ENCODE measurements at regions not wholly inside any gene's neighbourhood (a gene's known extent, or its start where the extent isn't known, plus 50 kb on each side); places are given as distances from the start of the nearest gene placed in this dataset.

GRCh38 chr1:229075716-229076115, 195.2 kb upstream of the RAB4A start:
- Histone ChIP-seq H3K9me3 (ENCODE audit: control insufficient read depth, low read length) (no peaks in the 10 kb centered on the region), H3K27me3 (ENCODE audit: control insufficient read depth, insufficient read depth) (no peaks in the 10 kb centered on the region), H3K4me1 (ENCODE audit: control insufficient read depth, insufficient read depth, low read length) (peaks cover 4% of the 10 kb centered on the region), H3K27ac (ENCODE audit: low read length) (no peak overlapping the region), H3K4me3 (ENCODE audit: low read length) (no peak overlapping the region)
- no peak for ATAC-seq
- DNase-seq = no peak
- 79% methylated on average over 4 of the region's 4 CpGs for WGBS
- intact Hi-C loops (cut with DNase I) = no loop called here

DNA sequence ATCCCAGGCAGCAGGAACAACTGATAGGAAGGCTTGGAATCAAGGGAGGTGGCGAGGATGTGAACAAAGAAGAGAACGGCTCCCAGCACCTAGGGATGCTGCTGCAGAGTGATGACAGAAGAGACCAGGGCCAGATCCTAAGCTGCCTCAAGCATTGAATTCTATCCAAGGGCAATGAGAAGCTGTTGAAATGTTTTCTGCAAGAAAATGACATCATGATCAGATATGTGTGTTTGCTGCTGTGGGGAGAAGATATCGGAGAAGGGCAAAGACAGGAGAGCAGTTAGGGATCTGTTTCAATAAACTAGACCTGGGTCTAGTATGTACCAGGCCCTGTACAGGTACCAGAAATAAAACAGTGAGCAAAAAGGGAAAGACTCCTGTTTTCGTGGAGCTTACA, 194.7 kb upstream of the RAB4A start:
- 77% methylated on average over 4 of the region's 4 CpGs for WGBS

DNA sequence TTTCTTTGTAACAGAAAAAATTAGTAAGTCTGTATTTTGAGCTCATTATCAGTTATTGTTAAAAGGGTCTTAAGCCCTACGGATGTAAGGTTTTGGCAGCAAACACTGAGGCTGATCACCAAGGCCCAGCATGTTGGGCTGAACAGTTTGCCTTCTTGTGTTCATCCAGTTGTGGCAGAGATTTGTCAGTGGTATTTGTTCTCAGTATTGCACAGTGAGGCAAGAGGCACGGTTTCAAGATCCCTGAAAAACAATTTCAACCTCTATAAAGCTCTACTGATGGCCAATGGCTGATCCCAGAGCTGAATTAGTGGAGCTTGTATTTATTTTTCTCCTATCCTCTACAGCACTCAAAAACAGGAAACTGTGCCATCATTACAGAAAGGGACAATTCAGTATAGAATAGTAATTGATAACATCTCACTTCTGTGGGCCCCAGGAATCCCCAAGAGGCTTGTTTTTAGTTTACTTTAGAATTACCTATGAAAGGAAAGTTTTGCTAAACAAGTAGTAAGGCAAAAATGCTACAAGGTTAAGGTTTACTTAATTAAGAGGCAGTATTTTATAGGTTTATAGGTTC, 191.8 kb upstream of the RAB4A start:
- ATAC-seq = no peak
- no peaks in the 10 kb centered on the region for H3K4me1 ChIP-seq (ENCODE audit: control insufficient read depth, insufficient read depth, low read length)
- H3K27ac ChIP-seq (ENCODE audit: low read length) = no peak overlapping the region
- H3K9me3 ChIP-seq (ENCODE audit: control insufficient read depth, low read length) = peaks cover 8% of the 10 kb centered on the region
- DNase-seq = no peak
- 60% methylated on average over 2 of the region's 2 CpGs for WGBS
- H3K27me3 ChIP-seq (ENCODE audit: control insufficient read depth, insufficient read depth) = no peaks in the 10 kb centered on the region
- H3K4me3 ChIP-seq (ENCODE audit: low read length) = no peak overlapping the region
- intact Hi-C loops (cut with DNase I) = no loop called here

More for the DNA sequence above, 194.7 kb upstream of the RAB4A start:
- ATAC-seq (no peak), DNase-seq (no peak)
- intact Hi-C loops (cut with DNase I) = no loop called here
- Histone ChIP-seq H3K9me3 (ENCODE audit: control insufficient read depth, low read length) (no peaks in the 10 kb centered on the region), H3K27ac (ENCODE audit: low read length) (no peak overlapping the region), H3K27me3 (ENCODE audit: control insufficient read depth, insufficient read depth) (no peaks in the 10 kb centered on the region), H3K4me3 (ENCODE audit: low read length) (no peak overlapping the region), H3K4me1 (ENCODE audit: control insufficient read depth, insufficient read depth, low read length) (peaks cover 3% of the 10 kb centered on the region)

- H3K27ac ChIP-seq (ENCODE audit: low read length) = no peak overlapping the region
- no peaks in the 10 kb centered on the region for H3K4me1 ChIP-seq (ENCODE audit: control insufficient read depth, insufficient read depth, low read length)
- peaks cover 8% of the 10 kb centered on the region for H3K9me3 ChIP-seq (ENCODE audit: control insufficient read depth, low read length)
- no peak for ATAC-seq
- intact Hi-C loops (cut with DNase I) = no loop called here
- DNase-seq = no peak
- no peaks in the 10 kb centered on the region for H3K27me3 ChIP-seq (ENCODE audit: control insufficient read depth, insufficient read depth)
- 85% methylated on average over 2 of the region's 2 CpGs for WGBS
- no peak overlapping the region for H3K4me3 ChIP-seq (ENCODE audit: low read length)
Observed at GRCh38 chr1:229080361-229080760, 190.6 kb upstream of the RAB4A start.

DNA sequence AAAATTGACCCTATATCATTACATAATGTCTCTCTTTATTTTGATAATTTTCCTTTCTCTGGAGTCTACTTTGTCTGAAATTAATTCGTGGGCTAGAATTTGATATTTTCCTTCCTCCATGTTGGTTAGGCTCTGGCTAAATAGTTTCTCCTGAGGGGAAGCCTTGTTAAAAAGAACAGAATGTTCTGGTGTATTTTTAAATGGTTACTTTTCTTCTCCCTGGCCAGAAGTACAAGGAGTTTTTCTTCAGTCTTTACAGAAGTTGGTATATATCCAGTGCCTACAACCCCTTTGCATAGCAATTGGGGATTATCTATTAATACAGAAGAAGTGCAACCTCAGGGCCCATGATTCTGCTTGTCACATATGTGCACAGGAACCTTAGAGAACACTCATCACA, 185.6 kb upstream of the RAB4A start:
- whole genome bisulfite sequencing = 60% methylated on average over 1 of the region's 1 CpG
- DNase-seq (no peak), ATAC-seq (peak in 1 of 2 donors; percentile 34)
- Histone ChIP-seq H3K9me3 (ENCODE audit: control insufficient read depth, low read length) (peaks cover 8% of the 10 kb centered on the region), H3K27me3 (ENCODE audit: control insufficient read depth, insufficient read depth) (no peaks in the 10 kb centered on the region), H3K27ac (ENCODE audit: low read length) (no peak overlapping the region), H3K4me1 (ENCODE audit: control insufficient read depth, insufficient read depth, low read length) (no peaks in the 10 kb centered on the region), H3K4me3 (ENCODE audit: low read length) (no peak overlapping the region)
- intact Hi-C loops (cut with DNase I) = no loop called here

DNA sequence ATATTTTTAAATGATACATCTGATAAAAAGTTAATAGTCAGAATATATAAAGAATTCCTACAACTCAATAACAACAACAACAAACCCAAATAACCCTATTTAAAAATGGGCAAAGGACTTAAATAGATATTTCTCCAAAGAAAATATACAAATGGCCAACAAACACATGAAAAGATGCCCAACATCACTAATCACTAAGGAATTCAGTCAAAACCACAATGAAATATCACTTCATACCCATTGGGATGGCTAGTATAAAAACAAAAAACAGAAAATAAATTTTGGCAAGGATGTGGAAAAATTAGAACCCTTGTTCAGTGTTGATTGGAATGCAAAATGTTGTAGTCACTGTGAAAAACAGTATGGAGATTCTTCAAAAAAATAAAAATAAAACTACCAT, 184.8 kb upstream of the RAB4A start:
- no peaks in the 10 kb centered on the region for H3K4me1 ChIP-seq (ENCODE audit: control insufficient read depth, insufficient read depth, low read length)
- peaks cover 8% of the 10 kb centered on the region for H3K9me3 ChIP-seq (ENCODE audit: control insufficient read depth, low read length)
- DNase-seq (no peak), ATAC-seq (no peak)
- H3K27ac ChIP-seq (ENCODE audit: low read length) = no peak overlapping the region
- H3K27me3 ChIP-seq (ENCODE audit: control insufficient read depth, insufficient read depth) = no peaks in the 10 kb centered on the region
- no peak overlapping the region for H3K4me3 ChIP-seq (ENCODE audit: low read length)
- intact Hi-C loops (cut with DNase I) = no loop called here

- Histone ChIP-seq H3K27ac (ENCODE audit: low read length) (no peak overlapping the region), H3K4me3 (ENCODE audit: low read length) (no peak overlapping the region), H3K4me1 (ENCODE audit: control insufficient read depth, insufficient read depth, low read length) (no peaks in the 10 kb centered on the region), H3K27me3 (ENCODE audit: control insufficient read depth, insufficient read depth) (no peaks in the 10 kb centered on the region), H3K9me3 (ENCODE audit: control insufficient read depth, low read length) (peaks cover 8% of the 10 kb centered on the region)
- no peak for ATAC-seq
- 2% methylated on average over 1 of the region's 1 CpG for WGBS
- intact Hi-C loops (cut with DNase I) = no loop called here
- no peak for DNase-seq
Observed at GRCh38 chr1:229086686-229087085, 184.2 kb upstream of the RAB4A start.

GRCh38 chr1:229087339-229087738, 183.6 kb upstream of the RAB4A start:
- Histone ChIP-seq H3K27ac (ENCODE audit: low read length) (no peak overlapping the region), H3K4me1 (ENCODE audit: control insufficient read depth, insufficient read depth, low read length) (no peaks in the 10 kb centered on the region), H3K9me3 (ENCODE audit: control insufficient read depth, low read length) (peaks cover 4% of the 10 kb centered on the region), H3K4me3 (ENCODE audit: low read length) (no peak overlapping the region), H3K27me3 (ENCODE audit: control insufficient read depth, insufficient read depth) (no peaks in the 10 kb centered on the region)
- intact Hi-C loops (cut with DNase I) = no loop called here
- DNase-seq (peak in 1 of 3 donors; percentile 67), ATAC-seq (peak; percentile 20 to 66)
- WGBS = 61% methylated on average over 5 of the region's 5 CpGs

DNA sequence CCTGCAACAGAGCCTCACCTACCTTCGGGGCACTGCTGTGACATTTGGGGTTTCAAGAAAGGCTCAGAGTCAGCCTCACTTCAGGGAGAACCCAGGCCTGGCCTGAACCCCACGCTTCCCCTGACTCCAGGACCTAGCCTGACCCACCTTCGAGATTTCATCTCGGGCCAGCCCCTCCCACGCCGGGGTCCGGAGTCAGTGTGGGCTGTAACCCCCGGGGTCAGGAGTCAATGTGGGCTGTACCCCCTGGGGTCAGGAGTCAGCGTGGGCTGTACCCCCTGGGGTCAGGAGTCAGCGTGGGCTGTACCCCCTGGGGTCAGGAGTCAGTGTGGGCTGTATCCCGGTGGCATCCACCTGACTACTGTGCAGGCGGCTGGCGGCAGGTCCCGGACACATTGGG, 183.0 kb upstream of the RAB4A start:
- no peaks in the 10 kb centered on the region for H3K27me3 ChIP-seq (ENCODE audit: control insufficient read depth, insufficient read depth)
- H3K27ac ChIP-seq (ENCODE audit: low read length) = no peak overlapping the region
- peaks cover 4% of the 10 kb centered on the region for H3K9me3 ChIP-seq (ENCODE audit: control insufficient read depth, low read length)
- intact Hi-C loops (cut with DNase I) = no loop called here
- H3K4me1 ChIP-seq (ENCODE audit: control insufficient read depth, insufficient read depth, low read length) = no peaks in the 10 kb centered on the region
- WGBS = 86% methylated on average over 14 of the region's 14 CpGs
- DNase-seq (no peak), ATAC-seq (peak in 1 of 2 donors; percentile 28)
- H3K4me3 ChIP-seq (ENCODE audit: low read length) = no peak overlapping the region

GRCh38 chr1:229088711-229089110, 182.2 kb upstream of the RAB4A start:
- DNase-seq (no peak), ATAC-seq (no peak)
- no peaks in the 10 kb centered on the region for H3K4me1 ChIP-seq (ENCODE audit: control insufficient read depth, insufficient read depth, low read length)
- H3K4me3 ChIP-seq (ENCODE audit: low read length) = no peak overlapping the region
- WGBS = 95% methylated on average over 4 of the region's 4 CpGs
- no peaks in the 10 kb centered on the region for H3K27me3 ChIP-seq (ENCODE audit: control insufficient read depth, insufficient read depth)
- H3K27ac ChIP-seq (ENCODE audit: low read length) = no peak overlapping the region
- intact Hi-C loops (cut with DNase I) = no loop called here
- H3K9me3 ChIP-seq (ENCODE audit: control insufficient read depth, low read length) = peaks cover 1% of the 10 kb centered on the region

GRCh38 chr1:229089586-229090208, 181.2 kb upstream of the RAB4A start:
- Histone ChIP-seq H3K4me3 (ENCODE audit: low read length) (no peak overlapping the region), H3K4me1 (ENCODE audit: control insufficient read depth, insufficient read depth, low read length) (no peaks in the 10 kb centered on the region), H3K27ac (ENCODE audit: low read length) (no peak overlapping the region), H3K9me3 (ENCODE audit: control insufficient read depth, low read length) (no peaks in the 10 kb centered on the region), H3K27me3 (ENCODE audit: control insufficient read depth, insufficient read depth) (no peaks in the 10 kb centered on the region)
- intact Hi-C loops (cut with DNase I) = no loop called here
- whole genome bisulfite sequencing = 62% methylated on average over 4 of the region's 4 CpGs
- no peak for ATAC-seq
- no peak for DNase-seq

GRCh38 chr1:229091721-229092136, 179.2 kb upstream of the RAB4A start:
- no peak overlapping the region for H3K4me3 ChIP-seq (ENCODE audit: low read length)
- no peaks in the 10 kb centered on the region for H3K27me3 ChIP-seq (ENCODE audit: control insufficient read depth, insufficient read depth)
- WGBS = 77% methylated on average over 7 of the region's 7 CpGs
- H3K4me1 ChIP-seq (ENCODE audit: control insufficient read depth, insufficient read depth, low read length) = no peaks in the 10 kb centered on the region
- DNase-seq (no peak), ATAC-seq (no peak)
- H3K27ac ChIP-seq (ENCODE audit: low read length) = no peak overlapping the region
- intact Hi-C loops (cut with DNase I) = no loop called here
- no peaks in the 10 kb centered on the region for H3K9me3 ChIP-seq (ENCODE audit: control insufficient read depth, low read length)

All from right cardiac atrium (tissue), 5 donors.